Breast epithelium (tissue), 3 donors: ENCODE measurements at regions not wholly inside any gene's neighbourhood (a gene's known extent, or its start where the extent isn't known, plus 50 kb on each side); places are given as distances from the start of the nearest gene placed in this dataset.

Experiments
- CTCF ChIP-seq, 3 donors: fragments of 450-650 bp; IDR thresholded peaks; one replicate each; pipeline ENCODE4 v1.5.1; 2016 to 2017; ENCODE audit warnings: antibody characterized with exemption in 3 of 3, mild to moderate bottlenecking in 3 of 3, moderate library complexity in 3 of 3
- POLR2A ChIP-seq: fragments of 450-650 bp; IDR thresholded peaks from one replicate; pipeline ENCODE4 v1.6.1; 2016; ENCODE audit warnings: antibody characterized with exemption, mild to moderate bottlenecking, moderate library complexity
- POLR2AphosphoS5 ChIP-seq, 3 donors: sonication (generic); formaldehyde crosslinking; IDR thresholded peaks; one replicate each; pipeline ENCODE4 v1.6.1; 2017; ENCODE audit warnings: antibody characterized with exemption in 3 of 3

GRCh38 chr16:62530426-62530825, 494.2 kb upstream of the CDH8 start:
- TF ChIP-seq CTCF (IDR thresholded peaks at IDR 0.05) (no peak), POLR2AphosphoS5 (IDR thresholded peaks at IDR 0.05) (no peak), POLR2A (no peak)
